Endothelial cell of umbilical vein (primary cell): ENCODE measurements at regions not wholly inside any gene's neighbourhood (a gene's known extent, or its start where the extent isn't known, plus 50 kb on each side); places are given as distances from the start of the nearest gene placed in this dataset.

Experiments used
- BruUV-seq: library from RNA; stranded (reverse); fragments of 400-500 nt; replicated peaks from 2 replicates; lab custom pipeline; 2021; lab: Mats Ljungman, UMichigan
- CTCF ChIA-PET: fragments of 300-600, 350-600 bp; sonication (Branson Sonifier 250); formaldehyde crosslinking; loops from one replicate; lab custom pipeline; 2021; ENCODE audit warnings: antibody characterized with exemption, inconsistent platforms; lab: Charles Lee
- POLR2A ChIA-PET: fragments of 300-600, 350-600 bp; sonication (Branson Sonifier 250); formaldehyde crosslinking; loops from one replicate; lab custom pipeline; 2021; ENCODE audit warnings: antibody characterized with exemption, inconsistent platforms; lab: Charles Lee
- DNase-seq: peaks from one replicate; pipeline ENCODE4 v3.0.0-alpha.2; 2011; ENCODE audit warnings: low read depth, low spot score
- FAIRE-seq: peaks from 2 replicates; lab custom pipeline; 2011; peaks lifted over from hg19 to GRCh38; lab: Jason Lieb, UNC
- H2AFZ ChIP-seq: 2 replicates; pipeline ENCODE4 v1.6.0; 2012; ENCODE audit warnings: low read depth, low read length, control low read depth, inconsistent platforms
- H3K27ac ChIP-seq: 2 replicates; pipeline ENCODE4 v1.5.1; 2011; ENCODE audit warnings: low read depth, mild to moderate bottlenecking, control low read depth, low read length, moderate library complexity; ENCODE audit not compliant: insufficient read depth
- H3K27me3 ChIP-seq, 2 experiments: 2 replicates each; pipeline versions ENCODE4 v1.6.0 to v1.6.1; 2011; ENCODE audit warnings: low read length in 2 of 2, mixed read lengths in 1 of 2; ENCODE audit not compliant: control insufficient read depth in 2 of 2, insufficient read depth in 2 of 2
- H3K36me3 ChIP-seq, 2 experiments: 2 replicates in 1 of 2; 3 replicates in 1 of 2; pipeline ENCODE4 v1.5.1; 2011; ENCODE audit warnings: low read length in 2 of 2, mild to moderate bottlenecking in 1 of 2, moderate library complexity in 1 of 2; ENCODE audit not compliant: control insufficient read depth in 2 of 2, insufficient read depth in 2 of 2; ENCODE audit errors: extremely low read depth in 1 of 2
- H3K4me1 ChIP-seq: 3 replicates; pipeline ENCODE4 v1.5.1; 2011; ENCODE audit warnings: mild to moderate bottlenecking, low read length; ENCODE audit not compliant: control insufficient read depth, insufficient read depth; ENCODE audit errors: extremely low read depth
- H3K4me2 ChIP-seq: 2 replicates; pipeline ENCODE4 v1.6.1; 2011; ENCODE audit warnings: low read length, control low read depth, mixed read lengths; ENCODE audit not compliant: insufficient read depth
- H3K4me3 ChIP-seq, 3 experiments: fragments of 200-600 bp in 1 of 3; sonication (generic), shearing (Covaris generic) in 1 of 3; replicated peaks in 1 of 3; 2 replicates each; pipeline ENCODE4 v1.5.1; 2011 to 2016; ENCODE audit warnings: control low read depth in 3 of 3, low read length in 3 of 3, mild to moderate bottlenecking in 2 of 3, inconsistent platforms in 1 of 3, low read depth in 1 of 3, moderate library complexity in 1 of 3; ENCODE audit not compliant: insufficient read depth in 1 of 3
- H3K79me2 ChIP-seq: 2 replicates; pipeline ENCODE4 v1.6.0; 2012; ENCODE audit warnings: low read length, inconsistent platforms; ENCODE audit not compliant: control insufficient read depth, insufficient read depth
- H3K9ac ChIP-seq: replicated peaks from 2 replicates; pipeline ENCODE3; 2011; ENCODE audit warnings: low read length, control low read depth; ENCODE audit not compliant: insufficient read depth; ENCODE audit errors: extremely low read depth
- H3K9me1 ChIP-seq: replicated peaks from 3 replicates; pipeline ENCODE4 v1.6.0; 2011; ENCODE audit warnings: mild to moderate bottlenecking, low read length; ENCODE audit not compliant: control insufficient read depth, insufficient read depth; ENCODE audit errors: extremely low read depth
- H3K9me3 ChIP-seq: replicated peaks from 2 replicates; pipeline ENCODE4 v1.5.1; 2012; ENCODE audit warnings: low read length, inconsistent platforms; ENCODE audit not compliant: control insufficient read depth, insufficient read depth
- H4K20me1 ChIP-seq: replicated peaks from 2 replicates; pipeline ENCODE3; 2011; ENCODE audit warnings: mild to moderate bottlenecking, low read length; ENCODE audit not compliant: control insufficient read depth, insufficient read depth; ENCODE audit errors: extremely low read depth
- EZH2 ChIP-seq: IDR thresholded peaks from 2 replicates; pipeline ENCODE4 v1.6.1; 2012; ENCODE audit warnings: borderline replicate concordance, low read depth, mild to moderate bottlenecking, moderate library complexity, low read length, inconsistent platforms; ENCODE audit not compliant: severe bottlenecking
- FOS ChIP-seq: IDR thresholded peaks from 2 replicates; pipeline ENCODE4 v1.6.1; 2011; ENCODE audit warnings: mild to moderate bottlenecking, low read length, moderate library complexity, borderline replicate concordance; ENCODE audit not compliant: insufficient read depth
- GATA2 ChIP-seq: IDR thresholded peaks from 2 replicates; pipeline ENCODE4 v1.7.0; 2011; ENCODE audit warnings: low read depth, mild to moderate bottlenecking, moderate library complexity, mixed read lengths, low read length; ENCODE audit not compliant: insufficient read length, insufficient read depth
- JUN ChIP-seq: IDR thresholded peaks from 2 replicates; pipeline ENCODE4 v1.6.1; 2011; ENCODE audit warnings: borderline replicate concordance, low read depth; ENCODE audit not compliant: insufficient read length, insufficient read depth
- MYC ChIP-seq: IDR thresholded peaks from one replicate; pipeline ENCODE4 v1.6.1; 2011; ENCODE audit warnings: mild to moderate bottlenecking, low read depth, low read length
- POLR2A ChIP-seq: IDR thresholded peaks from 2 replicates; pipeline ENCODE4 v1.6.1; 2012; ENCODE audit warnings: low read depth, mild to moderate bottlenecking, control low read depth, low read length
- POLR2AphosphoS5 ChIP-seq: IDR thresholded peaks from 2 replicates; pipeline ENCODE4 v1.6.1; 2012; ENCODE audit warnings: low read depth, mild to moderate bottlenecking, control low read depth, low read length, moderate library complexity; ENCODE audit not compliant: insufficient read depth
- dilution Hi-C: fragments of 300-500 bp; cut with MboI; formaldehyde crosslinking; loops from one replicate; pipeline ENCODE4 v1.15.0; 2019; ENCODE audit warnings: low sequenced_read_pairs; ENCODE audit not compliant: extremely low pct_ligation_motif_present
- intact Hi-C: fragments of 100-400 bp; cut with micrococcal nuclease; formaldehyde crosslinking; loops from one replicate; pipeline ENCODE4 v1.10.0; 2022
- TF ChIP-seq, protein P1 (sequence below): IDR thresholded peaks from 2 replicates; pipeline ENCODE4 v1.6.1; 2011; ENCODE audit not compliant: insufficient read depth, insufficient read length
- TF ChIP-seq, protein P2 (sequence below), 2 donors: IDR thresholded peaks; 1 replicate in 1 of 2; 2 replicates in 1 of 2; pipeline ENCODE4 v1.5.1; 2011; ENCODE audit warnings: low read length in 2 of 2, mild to moderate bottlenecking in 2 of 2, moderate library complexity in 2 of 2, control low read depth in 1 of 2, inconsistent platforms in 1 of 2, low read depth in 1 of 2; ENCODE audit not compliant: insufficient read depth in 1 of 2; ENCODE audit errors: extremely low read depth in 1 of 2

DNA sequence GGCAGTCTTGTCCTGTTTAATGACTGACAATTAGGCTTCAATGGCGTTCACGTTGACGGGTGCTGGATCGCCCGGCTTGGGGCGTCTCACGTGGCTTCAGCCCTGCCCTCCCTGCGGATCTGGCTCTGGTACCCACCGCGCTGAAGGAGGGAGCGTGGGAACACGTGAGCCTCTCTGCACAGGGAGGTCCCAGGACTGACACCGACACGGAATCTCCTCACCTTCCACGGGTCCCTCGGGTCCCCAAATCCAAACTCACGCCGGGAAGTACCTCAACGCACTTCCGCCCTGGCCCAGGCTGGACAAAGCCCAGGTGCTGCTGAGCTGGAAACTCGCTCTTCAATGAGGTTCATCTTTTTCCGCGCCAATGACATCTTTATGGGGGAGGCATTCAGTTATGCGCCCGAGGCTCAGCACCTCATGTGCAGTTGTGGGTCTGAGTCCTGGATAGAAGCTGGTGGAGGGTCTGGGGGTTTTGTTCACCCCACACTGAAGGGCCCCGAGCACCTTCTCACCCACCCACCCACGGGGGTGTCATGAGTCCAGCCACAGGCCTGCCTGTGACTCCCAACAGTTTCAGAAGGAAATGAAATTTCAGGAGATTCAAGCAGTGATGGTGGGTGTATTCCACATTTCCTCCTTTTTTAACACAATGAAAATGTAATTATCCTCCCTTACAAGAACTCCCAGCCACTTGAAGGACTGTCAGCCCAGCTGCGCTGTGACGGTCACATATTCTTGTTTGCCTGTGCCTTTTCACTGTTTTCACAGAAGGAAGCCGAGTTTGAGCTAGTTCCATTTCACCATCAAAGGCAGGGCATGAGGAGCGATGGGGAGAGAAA, 251.7 kb upstream of the SFSWAP start:
- no peak for TF ChIP-seq GATA2
- TF ChIP-seq, protein P1, sequence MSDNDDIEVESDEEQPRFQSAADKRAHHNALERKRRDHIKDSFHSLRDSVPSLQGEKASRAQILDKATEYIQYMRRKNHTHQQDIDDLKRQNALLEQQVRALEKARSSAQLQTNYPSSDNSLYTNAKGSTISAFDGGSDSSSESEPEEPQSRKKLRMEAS = no peak
- TF ChIP-seq, protein P2, sequence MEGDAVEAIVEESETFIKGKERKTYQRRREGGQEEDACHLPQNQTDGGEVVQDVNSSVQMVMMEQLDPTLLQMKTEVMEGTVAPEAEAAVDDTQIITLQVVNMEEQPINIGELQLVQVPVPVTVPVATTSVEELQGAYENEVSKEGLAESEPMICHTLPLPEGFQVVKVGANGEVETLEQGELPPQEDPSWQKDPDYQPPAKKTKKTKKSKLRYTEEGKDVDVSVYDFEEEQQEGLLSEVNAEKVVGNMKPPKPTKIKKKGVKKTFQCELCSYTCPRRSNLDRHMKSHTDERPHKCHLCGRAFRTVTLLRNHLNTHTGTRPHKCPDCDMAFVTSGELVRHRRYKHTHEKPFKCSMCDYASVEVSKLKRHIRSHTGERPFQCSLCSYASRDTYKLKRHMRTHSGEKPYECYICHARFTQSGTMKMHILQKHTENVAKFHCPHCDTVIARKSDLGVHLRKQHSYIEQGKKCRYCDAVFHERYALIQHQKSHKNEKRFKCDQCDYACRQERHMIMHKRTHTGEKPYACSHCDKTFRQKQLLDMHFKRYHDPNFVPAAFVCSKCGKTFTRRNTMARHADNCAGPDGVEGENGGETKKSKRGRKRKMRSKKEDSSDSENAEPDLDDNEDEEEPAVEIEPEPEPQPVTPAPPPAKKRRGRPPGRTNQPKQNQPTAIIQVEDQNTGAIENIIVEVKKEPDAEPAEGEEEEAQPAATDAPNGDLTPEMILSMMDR (IDR thresholded peaks at IDR 0.05; ENCODE audit: extremely low read depth in 1 of 2, insufficient read depth in 1 of 2, low read depth in 1 of 2, low read length in 2 of 2) = no peak
- TF ChIP-seq JUN = no peak
- no peak for TF ChIP-seq POLR2A
- TF ChIP-seq EZH2 = no peak
- TF ChIP-seq POLR2AphosphoS5 = no peak
- TF ChIP-seq FOS = no peak
- TF ChIP-seq MYC = no peak
- Histone ChIP-seq H3K9me3 (no peaks in the 10 kb centered on the region), H4K20me1 (no peaks in the 10 kb centered on the region), H3K27ac (no peak overlapping the region), H3K9me1 (no peaks in the 10 kb centered on the region), H3K79me2 (no peaks in the 10 kb centered on the region), H3K4me3 (no peak overlapping the region), H3K36me3 (no peaks in the 10 kb centered on the region), H2AFZ (no peak overlapping the region), H3K27me3 (no peaks in the 10 kb centered on the region), H3K4me2 (no peak overlapping the region), H3K4me1 (no peaks in the 10 kb centered on the region), H3K9ac (no peak overlapping the region)
- intact Hi-C loops (no loop called here), dilution Hi-C loops (no loop called here)
- CTCF ChIA-PET = no interaction called here
- no peak for FAIRE-seq
- no peak for DNase-seq
- POLR2A ChIA-PET = no interaction called here
- BruUV-seq = no TSS peak
